ENCODE measurements at regions not wholly inside any gene's neighbourhood (a gene's known extent, or its start where the extent isn't known, plus 50 kb on each side); places are given as distances from the start of the nearest gene placed in this dataset.

- no peak for TF ChIP-seq CTCF (IDR thresholded peaks at IDR 0.05)
- TF ChIP-seq EP300 (IDR thresholded peaks at IDR 0.05), result no peak
- no peak for TF ChIP-seq POLR2A (IDR thresholded peaks at IDR 0.05)
These were observed 656.3 kb downstream of the HS3ST4 start for GRCh38 chr16:26348095-26348494.
